Suppressor macrophage treated with lipopolysaccharide for 4 hours (primary cell): ENCODE measurements at regions not wholly inside any gene's neighbourhood (a gene's known extent, or its start where the extent isn't known, plus 50 kb on each side); places are given as distances from the start of the nearest gene placed in this dataset.

ENCODE experiments used
- DNase-seq: peaks from one replicate; pipeline ENCODE4 v3.0.0-alpha.2; 2020

GRCh38 chr17:74059479-74060240 is 143.8 kb upstream of the RPL38 start:
- DNase-seq, result no peak

- no peak for DNase-seq
Measured at GRCh38 chr17:74061758-74062157, 141.7 kb upstream of the RPL38 start.

GRCh38 chr17:74062234-74062633 is 141.2 kb upstream of the RPL38 start:
- no peak for DNase-seq

- DNase-seq, result no peak
Measured at GRCh38 chr17:74063439-74063838, 140.0 kb upstream of the RPL38 start.

GRCh38 chr17:74070374-74070773 is 133.1 kb upstream of the RPL38 start:
- DNase-seq, result no peak

GRCh38 chr17:74070998-74071679 is 132.3 kb upstream of the RPL38 start:
- no peak for DNase-seq

- DNase-seq, result no peak
Measured at GRCh38 chr17:74072340-74072739, 131.1 kb upstream of the RPL38 start.

- no peak for DNase-seq
Measured at GRCh38 chr17:74076446-74076845, 127.0 kb upstream of the RPL38 start.

- DNase-seq, result no peak
Measured at GRCh38 chr17:74077231-74077630, 126.2 kb upstream of the RPL38 start.

- DNase-seq, result no peak
Measured at GRCh38 chr17:74078363-74078941, 125.0 kb upstream of the RPL38 start.

GRCh38 chr17:74079537-74080300 is 123.8 kb upstream of the RPL38 start:
- no peak for DNase-seq

- DNase-seq, result no peak
Measured at GRCh38 chr17:74080656-74081582, 122.6 kb upstream of the RPL38 start.

- DNase-seq, result no peak
Measured at GRCh38 chr17:74082886-74083285, 120.6 kb upstream of the RPL38 start.

- DNase-seq, result no peak
Measured at GRCh38 chr17:74083321-74083720, 120.2 kb upstream of the RPL38 start.

GRCh38 chr17:74085434-74085833 is 118.0 kb upstream of the RPL38 start:
- DNase-seq, result no peak

- no peak for DNase-seq
Measured at GRCh38 chr17:74087002-74087585, 116.4 kb upstream of the RPL38 start.

- no peak for DNase-seq
Measured at GRCh38 chr17:74088285-74088933, 115.1 kb upstream of the RPL38 start.

- DNase-seq, result no peak
Measured at GRCh38 chr17:74088934-74089329, 114.5 kb upstream of the RPL38 start.

- no peak for DNase-seq
Measured at GRCh38 chr17:74089380-74089779, 114.1 kb upstream of the RPL38 start.

- peak; percentile 86 for DNase-seq
Measured at GRCh38 chr17:74089869-74090464, 113.5 kb upstream of the RPL38 start.

GRCh38 chr17:74094651-74095050 is 108.8 kb upstream of the RPL38 start:
- no peak for DNase-seq
